Esophagus squamous epithelium (tissue), 4 donors: ENCODE measurements at regions not wholly inside any gene's neighbourhood (a gene's known extent, or its start where the extent isn't known, plus 50 kb on each side); places are given as distances from the start of the nearest gene placed in this dataset.

Experiments used
- POLR2A ChIP-seq, 4 donors: fragments of 450-650 bp; IDR thresholded peaks; one replicate each; pipeline ENCODE4 v1.6.1; 2017; ENCODE audit warnings: antibody characterized with exemption in 4 of 4, mild to moderate bottlenecking in 4 of 4, moderate library complexity in 3 of 4
- TF ChIP-seq, protein P1 (sequence below), 6 experiments: fragments of 450-650 bp in 4 of 6; fragments of 200-600 bp in 2 of 6; sonication (generic) in 2 of 6; IDR thresholded peaks; one replicate each; pipeline ENCODE4 v1.5.1; 2016 to 2019; ENCODE audit warnings: antibody characterized with exemption in 6 of 6, mild to moderate bottlenecking in 4 of 6, moderate library complexity in 4 of 6

DNA sequence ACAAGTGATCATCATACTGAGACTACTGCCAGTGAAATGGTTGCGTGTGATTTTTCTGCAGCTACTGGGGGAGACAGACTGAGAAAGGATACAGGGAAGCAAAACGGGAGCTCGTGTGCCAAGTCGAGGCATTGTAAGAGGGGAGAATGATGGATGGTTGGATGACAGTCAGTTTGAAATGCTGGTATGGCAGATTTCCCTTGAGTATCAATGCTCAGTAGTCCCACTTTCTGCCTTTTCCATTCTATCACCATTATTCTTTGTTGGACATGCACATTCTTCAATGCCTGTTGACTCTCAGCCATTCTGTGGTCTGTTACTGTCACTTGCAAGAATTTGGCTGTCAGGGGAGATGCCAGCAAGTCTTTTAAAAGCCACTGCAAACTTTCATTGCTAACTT is 510.6 kb upstream of the RBFOX1 start:
- TF ChIP-seq, protein P1, sequence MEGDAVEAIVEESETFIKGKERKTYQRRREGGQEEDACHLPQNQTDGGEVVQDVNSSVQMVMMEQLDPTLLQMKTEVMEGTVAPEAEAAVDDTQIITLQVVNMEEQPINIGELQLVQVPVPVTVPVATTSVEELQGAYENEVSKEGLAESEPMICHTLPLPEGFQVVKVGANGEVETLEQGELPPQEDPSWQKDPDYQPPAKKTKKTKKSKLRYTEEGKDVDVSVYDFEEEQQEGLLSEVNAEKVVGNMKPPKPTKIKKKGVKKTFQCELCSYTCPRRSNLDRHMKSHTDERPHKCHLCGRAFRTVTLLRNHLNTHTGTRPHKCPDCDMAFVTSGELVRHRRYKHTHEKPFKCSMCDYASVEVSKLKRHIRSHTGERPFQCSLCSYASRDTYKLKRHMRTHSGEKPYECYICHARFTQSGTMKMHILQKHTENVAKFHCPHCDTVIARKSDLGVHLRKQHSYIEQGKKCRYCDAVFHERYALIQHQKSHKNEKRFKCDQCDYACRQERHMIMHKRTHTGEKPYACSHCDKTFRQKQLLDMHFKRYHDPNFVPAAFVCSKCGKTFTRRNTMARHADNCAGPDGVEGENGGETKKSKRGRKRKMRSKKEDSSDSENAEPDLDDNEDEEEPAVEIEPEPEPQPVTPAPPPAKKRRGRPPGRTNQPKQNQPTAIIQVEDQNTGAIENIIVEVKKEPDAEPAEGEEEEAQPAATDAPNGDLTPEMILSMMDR (IDR thresholded peaks at IDR 0.05) = no peak
- no peak for TF ChIP-seq POLR2A (IDR thresholded peaks at IDR 0.05)
